Trophoblast cell (in vitro differentiated cells and primary cell): ENCODE measurements at regions not wholly inside any gene's neighbourhood (a gene's known extent, or its start where the extent isn't known, plus 50 kb on each side); places are given as distances from the start of the nearest gene placed in this dataset.

ENCODE experiments used
- DNase-seq, 2 donors: peaks; one replicate each; pipeline ENCODE4 v3.0.0-alpha.2; 2016
- H2AFZ ChIP-seq: 2 replicates; pipeline ENCODE4 v1.6.1; 2013; ENCODE audit warnings: low read length, moderate library complexity, mild to moderate bottlenecking; ENCODE audit not compliant: insufficient read depth, poor library complexity
- H2AK5ac ChIP-seq: 2 replicates; pipeline ENCODE4 v1.6.1; 2013; ENCODE audit warnings: mild to moderate bottlenecking, low read length
- H2BK120ac ChIP-seq: 2 replicates; pipeline ENCODE4 v1.6.1; 2013; ENCODE audit warnings: low read length, mild to moderate bottlenecking, moderate library complexity; ENCODE audit not compliant: insufficient read depth, poor library complexity
- H2BK12ac ChIP-seq: 2 replicates; pipeline ENCODE4 v1.6.1; 2013; ENCODE audit warnings: mild to moderate bottlenecking, low read length, moderate library complexity
- H2BK5ac ChIP-seq: 2 replicates; pipeline ENCODE4 v1.6.1; 2013; ENCODE audit warnings: low read length, low read depth, moderate library complexity, mild to moderate bottlenecking; ENCODE audit not compliant: poor library complexity
- H3K14ac ChIP-seq: 2 replicates; pipeline ENCODE4 v1.6.1; 2013; ENCODE audit warnings: mild to moderate bottlenecking, low read length
- H3K18ac ChIP-seq: 2 replicates; pipeline ENCODE4 v1.6.1; 2013; ENCODE audit warnings: mild to moderate bottlenecking, low read length
- H3K23ac ChIP-seq: 2 replicates; pipeline ENCODE4 v1.6.1; 2013; ENCODE audit warnings: low read length
- H3K27ac ChIP-seq: 2 replicates; pipeline ENCODE4 v1.5.1; 2013; ENCODE audit warnings: low read depth, mild to moderate bottlenecking, inconsistent platforms, low read length, moderate library complexity
- H3K27me3 ChIP-seq: 2 replicates; pipeline ENCODE4 v1.6.1; 2013; ENCODE audit warnings: inconsistent platforms, mild to moderate bottlenecking, low read length, moderate library complexity; ENCODE audit not compliant: insufficient read depth
- H3K36me3 ChIP-seq, 2 experiments: 1 replicate in 1 of 2; 2 replicates in 1 of 2; pipeline ENCODE4 v1.6.1; 2013; ENCODE audit warnings: low read length in 2 of 2, mild to moderate bottlenecking in 2 of 2, moderate library complexity in 1 of 2; ENCODE audit not compliant: insufficient read depth in 2 of 2, control insufficient read depth in 1 of 2
- H3K4ac ChIP-seq: 2 replicates; pipeline ENCODE4 v1.6.1; 2013; ENCODE audit warnings: low read depth, mild to moderate bottlenecking, low read length, moderate library complexity
- H3K4me1 ChIP-seq, 2 experiments: 1 replicate in 1 of 2; 2 replicates in 1 of 2; pipeline ENCODE4 v1.6.1; 2013; ENCODE audit warnings: low read length in 2 of 2, mild to moderate bottlenecking in 2 of 2, moderate library complexity in 1 of 2; ENCODE audit not compliant: insufficient read depth in 2 of 2, control insufficient read depth in 1 of 2
- H3K4me2 ChIP-seq: 2 replicates; pipeline ENCODE4 v1.6.1; 2013; ENCODE audit warnings: inconsistent platforms, mild to moderate bottlenecking, low read length, moderate library complexity
- H3K4me3 ChIP-seq: 2 replicates; pipeline ENCODE4 v1.5.1; 2013; ENCODE audit warnings: mild to moderate bottlenecking, low read depth, low read length, inconsistent platforms
- H3K79me1 ChIP-seq: one replicate; pipeline ENCODE4 v1.6.1; 2013; ENCODE audit warnings: low read length
- H3K79me2 ChIP-seq: 2 replicates; pipeline ENCODE4 v1.6.1; 2013; ENCODE audit warnings: low read length, mild to moderate bottlenecking; ENCODE audit not compliant: control insufficient read depth, insufficient read depth, poor library complexity
- H3K9ac ChIP-seq: 2 replicates; pipeline ENCODE4 v1.6.1; 2013; ENCODE audit warnings: mild to moderate bottlenecking, low read length
- H3K9me3 ChIP-seq: 2 replicates; pipeline ENCODE4 v1.6.1; 2013; ENCODE audit warnings: low read depth, mild to moderate bottlenecking, control low read depth, inconsistent platforms, low read length; ENCODE audit not compliant: insufficient read depth
- H4K12ac ChIP-seq: 2 replicates; pipeline ENCODE4 v1.6.1; 2013; ENCODE audit warnings: low read depth, mild to moderate bottlenecking, low read length, moderate library complexity
- H4K8ac ChIP-seq: 2 replicates; pipeline ENCODE4 v1.6.1; 2013; ENCODE audit warnings: low read depth, mild to moderate bottlenecking, low read length, moderate library complexity
- H4K91ac ChIP-seq: one replicate; pipeline ENCODE4 v1.6.1; 2013; ENCODE audit warnings: low read depth, mild to moderate bottlenecking, low read length, moderate library complexity
- WGBS: extraction: QIAGEN DNeasy Blood & Tissue Kit; methylation state at CpG from one replicate; pipeline ENCODE4 v1.1.7; 2013; ENCODE audit warnings: missing lambda C conversion rate; ENCODE audit not compliant: insufficient read length, insufficient coverage; ENCODE audit errors: extremely low coverage; 5-methylcytosine and 5-hydroxymethylcytosine counted together

DNA sequence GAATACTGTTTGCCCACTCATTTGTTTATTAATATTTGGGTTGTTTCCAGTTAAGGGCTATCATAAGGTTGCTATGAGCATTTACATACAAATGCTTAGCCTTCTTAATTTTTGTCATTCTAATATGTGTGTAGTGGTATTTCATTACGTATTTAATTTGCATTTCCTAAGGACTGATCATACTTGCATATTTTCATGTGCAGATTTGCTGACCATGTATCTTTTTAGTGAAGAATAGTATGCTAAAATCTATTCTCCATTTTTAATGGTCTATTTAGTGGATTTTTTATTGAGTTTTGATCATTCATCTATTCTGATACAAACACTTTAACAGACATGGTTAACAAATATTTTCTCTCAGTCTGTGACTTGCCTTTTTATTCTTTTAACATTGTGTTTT, 949.5 kb downstream of the RAB28 start:
- H2BK5ac ChIP-seq, result no peak overlapping the region
- no peak overlapping the region for H3K14ac ChIP-seq

DNA sequence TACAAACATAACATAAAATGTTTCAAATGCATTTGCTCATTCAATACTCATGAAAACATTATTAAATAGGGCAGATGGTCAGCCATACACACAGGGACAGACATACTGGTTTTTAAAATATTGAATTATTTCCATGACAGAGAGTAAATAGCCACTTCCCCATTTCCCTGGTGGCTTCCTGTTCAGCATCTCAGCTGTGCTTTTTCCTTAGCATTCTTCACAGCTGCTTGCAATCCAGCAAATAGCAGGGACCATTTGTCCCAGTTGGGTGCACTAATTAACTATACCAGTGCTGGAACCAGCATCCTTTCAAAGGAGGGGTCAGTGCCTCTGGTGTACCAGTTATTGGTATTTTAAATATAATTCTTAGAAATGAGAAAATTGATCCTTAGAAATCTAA, 964.7 kb downstream of the RAB28 start:
- no peak overlapping the region for H3K4me3 ChIP-seq
- no peak overlapping the region for H3K4me2 ChIP-seq
- H3K79me2 ChIP-seq, result no peaks in the 10 kb centered on the region
- no peak overlapping the region for H3K18ac ChIP-seq
- no peak overlapping the region for H3K9ac ChIP-seq
- peaks cover 6% of the 10 kb centered on the region for H3K9me3 ChIP-seq
- H4K8ac ChIP-seq, result no peak overlapping the region
- no peaks in the 10 kb centered on the region for H3K4me1 ChIP-seq
- H3K27me3 ChIP-seq, result no peaks in the 10 kb centered on the region
- no peak overlapping the region for H3K27ac ChIP-seq
- no peak overlapping the region for H3K14ac ChIP-seq
- no peak overlapping the region for H3K4ac ChIP-seq
- no peak overlapping the region for H2BK120ac ChIP-seq
- no peak overlapping the region for H4K12ac ChIP-seq
- H2BK12ac ChIP-seq, result no peak overlapping the region
- no peak overlapping the region for H3K23ac ChIP-seq
- no peak overlapping the region for H2BK5ac ChIP-seq
- H2AK5ac ChIP-seq, result no peak overlapping the region
- no peaks in the 10 kb centered on the region for H3K79me1 ChIP-seq
- H2AFZ ChIP-seq, result no peak overlapping the region
- DNase-seq, result no peak
- H3K36me3 ChIP-seq, result peaks cover 0 to 4% of the 10 kb centered on the region in 2 experiments
- H4K91ac ChIP-seq, result no peak overlapping the region

More for the DNA sequence above, 949.5 kb downstream of the RAB28 start:
- no CpG with 5 or more reads among the region's 1 CpG for WGBS
- Histone ChIP-seq H4K12ac (no peak overlapping the region), H3K9ac (no peak overlapping the region), H4K8ac (no peak overlapping the region), H3K79me1 (no peaks in the 10 kb centered on the region), H3K9me3 (no peaks in the 10 kb centered on the region), H3K4me2 (no peak overlapping the region), H3K18ac (no peak overlapping the region), H4K91ac (no peak overlapping the region), H3K36me3 (no peaks in the 10 kb centered on the region), H2AFZ (no peak overlapping the region), H2BK12ac (no peak overlapping the region), H2AK5ac (no peak overlapping the region), H3K23ac (no peak overlapping the region), H3K4me1 (no peaks in the 10 kb centered on the region), H3K27ac (no peak overlapping the region), H3K4me3 (no peak overlapping the region), H3K79me2 (no peaks in the 10 kb centered on the region), H3K27me3 (no peaks in the 10 kb centered on the region), H3K4ac (no peak overlapping the region), H2BK120ac (no peak overlapping the region)
- no peak for DNase-seq

DNA sequence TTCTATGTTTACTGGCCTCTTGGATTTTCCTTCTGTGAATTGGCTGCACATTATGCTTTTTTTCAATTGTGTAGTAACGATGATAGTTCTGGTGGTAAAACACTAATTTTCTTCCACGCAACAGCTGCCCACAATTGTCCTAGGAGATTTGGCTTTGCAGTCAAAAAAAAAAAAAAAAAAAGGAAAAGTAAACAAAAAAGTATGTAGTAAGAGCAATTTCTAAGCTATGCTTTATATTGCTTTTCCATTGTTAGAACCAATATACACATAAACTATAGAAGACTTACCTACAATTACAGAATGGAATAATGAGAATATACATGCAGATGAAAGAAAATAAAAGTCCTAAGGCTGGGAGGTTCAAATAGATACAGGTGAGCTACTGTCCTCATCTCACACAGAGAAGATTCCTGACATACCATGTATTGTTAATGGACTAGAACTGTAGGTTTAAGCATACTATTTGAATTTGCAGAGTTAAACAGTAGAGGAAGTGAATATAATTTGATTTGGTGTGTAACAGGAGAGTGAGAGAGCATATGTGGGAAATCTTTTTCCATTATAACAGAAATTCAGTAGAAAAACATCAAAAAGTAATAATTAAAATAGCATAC, 976.2 kb downstream of the RAB28 start:
- no peak overlapping the region for H4K12ac ChIP-seq
- no peak overlapping the region for H2BK120ac ChIP-seq
- no peak overlapping the region for H4K91ac ChIP-seq
- peaks cover 2% of the 10 kb centered on the region for H3K9me3 ChIP-seq
- no peak overlapping the region for H3K27ac ChIP-seq
- no peak overlapping the region for H2AK5ac ChIP-seq
- no peaks in the 10 kb centered on the region for H3K79me1 ChIP-seq
- H2BK12ac ChIP-seq, result no peak overlapping the region
- H3K27me3 ChIP-seq, result no peaks in the 10 kb centered on the region
- H2AFZ ChIP-seq, result no peak overlapping the region
- no peak overlapping the region for H3K4ac ChIP-seq
- H3K79me2 ChIP-seq, result no peaks in the 10 kb centered on the region
- H2BK5ac ChIP-seq, result no peak overlapping the region
- H3K4me2 ChIP-seq, result no peak overlapping the region
- no peaks in the 10 kb centered on the region for H3K4me1 ChIP-seq
- no peak overlapping the region for H3K14ac ChIP-seq
- no CpG with 5 or more reads among the region's 2 CpGs for WGBS
- H3K9ac ChIP-seq, result no peak overlapping the region
- DNase-seq, result no peak
- no peak overlapping the region for H3K18ac ChIP-seq
- H3K23ac ChIP-seq, result no peak overlapping the region
- H4K8ac ChIP-seq, result no peak overlapping the region
- H3K36me3 ChIP-seq, result no peaks in the 10 kb centered on the region
- no peak overlapping the region for H3K4me3 ChIP-seq

DNA sequence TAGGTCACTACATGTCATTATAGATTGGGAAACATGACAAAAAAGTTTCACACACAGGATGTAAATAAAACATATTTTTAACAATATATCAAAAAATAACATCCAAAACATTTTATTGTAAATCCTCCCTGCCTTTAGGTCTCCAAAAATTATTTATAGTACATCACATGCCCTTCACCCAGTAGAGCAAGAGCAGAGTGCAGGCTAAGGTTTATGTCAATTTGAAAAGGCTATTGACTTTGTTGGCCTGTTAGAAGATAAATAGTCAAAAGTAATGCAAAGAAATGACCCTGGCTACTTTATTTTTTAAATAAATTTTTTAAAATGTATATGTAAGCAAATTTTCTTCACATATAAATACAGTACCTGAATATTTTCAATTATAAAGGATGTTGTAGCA, 983.7 kb downstream of the RAB28 start:
- H3K36me3 ChIP-seq, result no peaks in the 10 kb centered on the region
- H3K79me1 ChIP-seq, result no peaks in the 10 kb centered on the region
- DNase-seq, result no peak
- H4K12ac ChIP-seq, result no peak overlapping the region
- no peak overlapping the region for H4K91ac ChIP-seq
- H3K23ac ChIP-seq, result no peak overlapping the region
- no peak overlapping the region for H3K27ac ChIP-seq
- H3K9me3 ChIP-seq, result peaks cover 6% of the 10 kb centered on the region
- no peak overlapping the region for H2BK5ac ChIP-seq
- H3K14ac ChIP-seq, result no peak overlapping the region
- H2BK120ac ChIP-seq, result no peak overlapping the region
- H3K9ac ChIP-seq, result no peak overlapping the region
- H3K4me1 ChIP-seq, result peaks cover 0 to 2% of the 10 kb centered on the region in 2 experiments
- H3K4ac ChIP-seq, result no peak overlapping the region
- H2BK12ac ChIP-seq, result no peak overlapping the region
- H3K4me3 ChIP-seq, result no peak overlapping the region
- no peaks in the 10 kb centered on the region for H3K79me2 ChIP-seq
- H3K18ac ChIP-seq, result no peak overlapping the region
- no peaks in the 10 kb centered on the region for H3K27me3 ChIP-seq
- H4K8ac ChIP-seq, result no peak overlapping the region
- H3K4me2 ChIP-seq, result no peak overlapping the region
- no peak overlapping the region for H2AK5ac ChIP-seq
- no peak overlapping the region for H2AFZ ChIP-seq
